HG03135 (cell line): ENCODE measurements at regions not wholly inside any gene's neighbourhood (a gene's known extent, or its start where the extent isn't known, plus 50 kb on each side); places are given as distances from the start of the nearest gene placed in this dataset.

Source experiments
- ATAC-seq: cut with Tn5 transposase; IDR thresholded peaks from one replicate; pipeline ENCODE4 v1.9.1; 2021; ENCODE audit warnings: mild to moderate bottlenecking, moderate library complexity; ENCODE audit not compliant: unreplicated experiment

GRCh38 chr15:70198441-70199123, 100.9 kb upstream of the TLE3 start:
- ATAC-seq: no peak

DNA sequence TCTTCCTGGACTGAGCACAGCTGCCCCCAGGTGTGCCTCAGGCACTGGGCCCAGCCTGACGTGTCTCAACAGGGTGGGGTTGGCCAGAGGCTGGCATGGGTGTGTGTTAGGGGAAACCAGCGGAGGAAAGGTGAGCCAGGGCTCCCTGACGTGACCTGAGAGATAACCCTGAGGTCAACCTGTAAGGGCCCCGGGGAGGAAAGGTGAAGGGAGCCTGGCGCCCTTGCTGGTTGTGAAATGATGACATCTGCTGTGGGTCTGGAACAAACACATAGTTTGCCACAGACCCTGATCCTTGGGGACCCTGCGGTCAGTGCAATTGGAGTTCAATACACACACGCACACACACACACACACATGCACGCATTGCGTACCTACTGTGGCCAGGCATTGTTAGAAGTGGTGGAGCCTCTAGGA, 100.2 kb upstream of the TLE3 start:
- no peak for ATAC-seq

GRCh38 chr15:70197318-70197944, 99.7 kb upstream of the TLE3 start:
- no peak for ATAC-seq

- peak; percentile 68 for ATAC-seq
Measured at GRCh38 chr15:70196372-70197316, 98.9 kb upstream of the TLE3 start.

- no peak for ATAC-seq
Measured at GRCh38 chr15:70195587-70196305, 98.0 kb upstream of the TLE3 start.

DNA sequence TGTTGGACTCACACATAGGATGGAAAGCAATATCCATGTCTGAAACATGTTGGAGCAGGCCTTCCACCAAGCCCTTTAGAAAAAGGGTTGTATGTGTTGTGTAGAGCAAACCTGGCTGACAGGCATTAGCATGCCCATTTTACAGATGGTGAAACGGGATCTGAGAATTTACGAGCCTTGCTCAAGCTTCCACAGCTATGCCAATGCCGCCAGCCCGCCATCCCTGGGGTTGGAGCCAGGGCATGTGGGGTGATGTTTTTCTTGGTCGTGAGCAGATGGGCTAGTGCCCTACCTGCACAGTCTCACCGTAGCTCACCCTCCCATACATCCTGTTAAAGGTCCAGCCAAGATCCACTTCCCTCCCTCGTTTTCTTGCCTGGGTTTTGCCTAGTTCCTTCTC, 97.5 kb upstream of the TLE3 start:
- no peak for ATAC-seq

GRCh38 chr15:70194266-70194665, 96.5 kb upstream of the TLE3 start:
- no peak for ATAC-seq

- ATAC-seq: no peak
Measured at GRCh38 chr15:70193734-70194133, 96.0 kb upstream of the TLE3 start.

DNA sequence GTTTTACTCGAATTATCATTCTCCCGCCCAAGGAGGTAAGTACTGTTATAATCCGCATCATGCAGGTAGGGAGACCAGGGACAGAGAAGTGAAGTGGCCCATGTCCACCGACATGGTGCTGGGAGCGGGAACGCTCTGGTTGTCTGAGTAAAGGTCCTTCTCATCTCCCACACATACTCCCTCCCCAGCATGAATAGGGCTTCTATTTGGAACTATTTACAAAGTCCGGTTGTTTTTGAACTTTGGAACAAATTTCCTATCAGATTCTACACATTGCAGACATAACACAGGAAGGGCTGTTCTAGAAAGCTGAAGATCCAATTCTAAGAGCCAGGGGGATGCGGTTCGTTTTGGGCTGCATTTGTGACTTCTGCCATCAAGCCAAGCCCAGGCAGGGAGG, 94.8 kb upstream of the TLE3 start:
- no peak for ATAC-seq

- no peak for ATAC-seq
Measured at GRCh38 chr15:70192041-70192440, 94.3 kb upstream of the TLE3 start.

GRCh38 chr15:70190965-70191364, 93.2 kb upstream of the TLE3 start:
- ATAC-seq: no peak

DNA sequence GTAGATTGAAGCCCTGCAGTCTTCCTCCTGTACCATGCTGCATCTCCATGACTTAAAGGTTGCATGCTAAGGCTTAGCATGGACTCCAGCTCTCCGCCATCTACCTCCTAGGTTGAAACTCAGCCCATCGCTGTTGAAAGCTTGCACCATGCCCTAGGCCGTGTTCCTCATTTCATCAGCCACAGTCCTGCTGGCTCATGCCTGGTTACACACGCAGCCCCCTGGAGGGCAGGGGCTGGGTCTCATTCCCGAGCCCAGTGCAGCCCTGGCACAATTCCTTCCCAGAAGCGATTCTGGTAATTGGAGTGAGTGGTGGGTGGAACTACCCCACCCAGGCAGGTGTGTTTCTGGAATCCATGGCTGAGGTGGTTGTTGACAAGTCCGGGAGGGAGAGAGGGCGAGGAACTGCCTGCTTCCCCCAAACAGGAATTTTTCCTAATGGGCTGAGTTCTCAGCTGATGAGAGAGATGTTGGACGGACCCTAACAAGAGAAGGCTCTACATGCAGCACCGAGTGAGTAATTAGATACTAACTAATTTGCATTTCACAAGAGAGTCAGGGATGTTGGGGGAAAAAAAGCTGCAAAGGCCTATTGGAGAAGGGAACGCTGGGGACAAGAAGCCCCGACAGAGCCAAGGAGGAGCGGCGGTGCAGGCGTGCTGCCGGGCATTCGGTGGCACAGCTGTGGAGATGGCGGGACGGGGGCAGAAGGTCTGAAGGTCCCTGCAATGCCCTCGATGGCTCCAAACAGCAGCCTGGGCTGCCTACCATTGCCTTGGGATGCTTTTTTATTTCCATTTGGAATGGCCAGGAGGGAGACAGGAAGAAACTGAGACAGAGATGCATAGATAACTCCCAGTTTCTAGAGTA, 92.3 kb upstream of the TLE3 start:
- ATAC-seq: no peak

GRCh38 chr15:70188286-70188685, 90.6 kb upstream of the TLE3 start:
- no peak for ATAC-seq

GRCh38 chr15:70187331-70187730, 89.6 kb upstream of the TLE3 start:
- ATAC-seq: no peak

DNA sequence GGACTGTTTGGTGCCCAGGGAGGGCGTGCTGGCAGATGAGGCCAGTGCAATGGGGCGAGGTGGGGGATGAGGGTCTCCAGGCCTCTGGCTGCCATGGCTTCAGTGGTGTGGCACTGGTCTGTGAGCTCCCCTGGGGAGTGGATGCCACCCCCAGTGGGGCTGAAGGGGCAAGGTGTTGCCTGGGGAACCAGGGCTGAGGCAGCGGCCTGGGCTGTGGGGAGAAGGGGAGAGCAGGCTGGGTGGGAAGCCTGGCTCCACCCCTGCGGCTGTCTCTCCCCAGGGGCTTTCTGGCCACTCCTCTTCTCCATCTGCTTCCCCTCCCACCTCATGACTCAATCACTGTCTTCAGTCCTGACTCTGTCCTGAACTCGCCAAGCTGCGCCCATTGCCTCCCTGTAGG, 88.4 kb upstream of the TLE3 start:
- ATAC-seq: no peak

DNA sequence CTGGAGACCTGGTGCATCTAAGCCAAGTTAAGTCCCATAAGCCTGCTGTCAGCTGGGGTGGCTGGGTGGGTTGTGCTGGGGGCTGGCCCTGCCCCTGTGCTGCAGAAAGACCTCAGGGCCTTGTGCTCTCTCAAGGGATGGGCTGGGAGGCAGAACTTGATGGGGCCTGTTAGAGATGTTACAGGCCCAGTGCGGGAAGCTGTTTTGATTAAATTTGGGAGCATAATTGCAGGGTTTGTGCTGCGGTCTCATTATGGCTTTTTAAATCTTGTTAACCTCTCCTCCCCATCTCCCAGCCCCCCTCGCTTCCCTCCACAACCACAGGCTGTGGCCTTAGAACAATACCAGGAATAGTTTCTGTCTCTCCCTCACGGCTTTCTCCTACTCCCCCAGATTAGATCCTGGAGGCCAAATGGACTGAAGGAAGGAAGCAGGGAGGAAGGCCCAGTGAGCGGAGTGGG, 87.6 kb upstream of the TLE3 start:
- no peak for ATAC-seq

- no peak for ATAC-seq
Measured at GRCh38 chr15:70182858-70183695, 85.4 kb upstream of the TLE3 start.

- no peak for ATAC-seq
Measured at GRCh38 chr15:70181626-70182255, 84.0 kb upstream of the TLE3 start.
